K562 (cell line): ENCODE measurements at regions not wholly inside any gene's neighbourhood (a gene's known extent, or its start where the extent isn't known, plus 50 kb on each side); places are given as distances from the start of the nearest gene placed in this dataset.

Experiments used
- ATAC-seq: fragments of 200-7000 bp; cut with Tn5 transposase; 3 replicates; pipeline ENCODE4 v1.9.1; 2020; ENCODE audit warnings: moderate library complexity
- BruUV-seq: library from RNA; stranded (reverse); fragments of 400-500 nt; replicated peaks from 2 replicates; lab custom pipeline; 2021; lab: Mats Ljungman, UMichigan
- CTCF ChIA-PET: fragments of 300-600 bp; formaldehyde crosslinking; extraction: SDS; loops from one replicate; lab custom pipeline; 2021; ENCODE audit warnings: low intra/inter-chr PET ratio; lab: Yijun Ruan, JAX
- POLR2A ChIA-PET: fragments of 300-600, 350-650 bp; sonication (Branson Sonifier 250); formaldehyde crosslinking; extraction: SDS; loops from one replicate; lab custom pipeline; 2021; ENCODE audit warnings: antibody characterized with exemption, inconsistent platforms; lab: Yijun Ruan, JAX
- DNase-seq, 4 experiments: peaks; one replicate each; pipeline versions ENCODE4 v3.0.0 to v3.0.0-alpha.2; 2011 to 2018; ENCODE audit warnings: low spot score in 3 of 4, mixed read lengths in 3 of 4; ENCODE audit errors: extremely low read depth in 1 of 4
- FAIRE-seq: peaks from 2 replicates; lab custom pipeline; 2011; peaks lifted over from hg19 to GRCh38; lab: Jason Lieb, UNC
- H2AFZ ChIP-seq: 2 replicates; pipeline ENCODE4 v1.6.0; 2011; ENCODE audit warnings: low read depth, low read length, control low read depth, inconsistent platforms
- H3K27ac ChIP-seq: fragments of 200-600 bp; 3 replicates; pipeline ENCODE4 v1.8.0; 2011; ENCODE audit warnings: low read depth, mild to moderate bottlenecking, control low read depth, inconsistent platforms, low read length, moderate library complexity, mixed read lengths; ENCODE audit errors: extremely low read depth
- H3K27me3 ChIP-seq, 2 experiments: fragments of 300-600 bp in 1 of 2; 2 replicates in 1 of 2; 3 replicates in 1 of 2; pipeline versions ENCODE4 v1.6.0 to v1.8.0; 2011; ENCODE audit warnings: inconsistent platforms in 2 of 2, low read length in 2 of 2, mild to moderate bottlenecking in 1 of 2, mixed read lengths in 1 of 2, moderate library complexity in 1 of 2; ENCODE audit not compliant: control insufficient read depth in 2 of 2, insufficient read depth in 2 of 2
- H3K36me3 ChIP-seq: fragments of 300-600 bp; 3 replicates; pipeline ENCODE4 v1.8.0; 2011; ENCODE audit warnings: mild to moderate bottlenecking, low read length, inconsistent platforms; ENCODE audit not compliant: control insufficient read depth, insufficient read depth
- H3K4me1 ChIP-seq, 2 experiments: fragments of 200-600 bp in 1 of 2; replicated peaks in 1 of 2; 2 replicates in 1 of 2; 3 replicates in 1 of 2; pipeline versions ENCODE4 v1.5.1 to v1.8.0; 2011; ENCODE audit warnings: inconsistent platforms in 2 of 2, low read length in 2 of 2, mild to moderate bottlenecking in 1 of 2, mixed read lengths in 1 of 2, moderate library complexity in 1 of 2; ENCODE audit not compliant: control insufficient read depth in 2 of 2, insufficient read depth in 2 of 2
- H3K4me2 ChIP-seq: 2 replicates; pipeline ENCODE4 v1.6.1; 2011; ENCODE audit warnings: low read length, control low read depth, inconsistent platforms, mixed read lengths; ENCODE audit not compliant: insufficient read depth
- H3K4me3 ChIP-seq: fragments of 200-600 bp; sonication (generic), shearing (Covaris generic); 2 replicates; pipeline ENCODE4 v1.5.1; 2016; ENCODE audit warnings: control low read depth, inconsistent platforms
- H3K79me2 ChIP-seq: fragments of 200-600 bp; 3 replicates; pipeline ENCODE4 v1.8.0; 2011; ENCODE audit warnings: low read length, inconsistent platforms; ENCODE audit not compliant: control insufficient read depth, insufficient read depth
- H3K9ac ChIP-seq, 2 experiments: 2 replicates each; pipeline versions ENCODE4 v1.6.0 to v1.6.1; 2011; ENCODE audit warnings: low read depth in 2 of 2, low read length in 2 of 2, control low read depth in 1 of 2, inconsistent platforms in 1 of 2, mild to moderate bottlenecking in 1 of 2, mixed read lengths in 1 of 2; ENCODE audit not compliant: insufficient read depth in 1 of 2
- H3K9me1 ChIP-seq: one replicate; pipeline ENCODE4 v1.6.0; 2011; ENCODE audit warnings: inconsistent platforms, mild to moderate bottlenecking, low read length, moderate library complexity; ENCODE audit not compliant: control insufficient read depth, insufficient read depth
- H3K9me3 ChIP-seq: replicated peaks from 2 replicates; pipeline ENCODE4 v1.5.1; 2011; ENCODE audit warnings: low read depth, low read length, inconsistent platforms; ENCODE audit not compliant: control insufficient read depth, insufficient read depth
- H4K20me1 ChIP-seq: replicated peaks from 2 replicates; pipeline ENCODE4 v1.6.1; 2011; ENCODE audit warnings: low read length, inconsistent platforms, mixed read lengths; ENCODE audit not compliant: control insufficient read depth, insufficient read depth
- ARID4B ChIP-seq: sonication (generic); formaldehyde crosslinking; IDR thresholded peaks from 2 replicates; pipeline ENCODE4 v1.8.0; 2022; ENCODE audit warnings: mild to moderate bottlenecking, missing genetic modification reagents
- NR3C1 ChIP-seq: sonication (generic); formaldehyde crosslinking; IDR thresholded peaks from 2 replicates; pipeline ENCODE4 v1.8.1; 2022; ENCODE audit warnings: missing genetic modification reagents
- NR4A1 ChIP-seq, 2 experiments: fragments of 250-450 bp in 1 of 2; fragments of 450-650 bp in 1 of 2; sonication (Bioruptor Pico) in 1 of 2; IDR thresholded peaks; 2 replicates each; pipeline versions ENCODE4 v1.4.0 to v1.6.1; 2016 to 2020; ENCODE audit warnings: mild to moderate bottlenecking in 2 of 2, missing compliant biosample characterization in 1 of 2, missing genetic modification characterization in 1 of 2, moderate library complexity in 1 of 2
- PTTG1 ChIP-seq: fragments of 450-650 bp; IDR thresholded peaks from 2 replicates; pipeline ENCODE4 v1.6.1; 2016; ENCODE audit warnings: low read depth, mild to moderate bottlenecking, missing genetic modification characterization, missing compliant biosample characterization
- in situ Hi-C: fragments of 300-500 bp; cut with MboI; formaldehyde crosslinking; loops from 4 replicates; pipeline ENCODE4 v1.15.0; 2018; ENCODE audit warnings: inconsistent platforms, mixed read lengths
- intact Hi-C: fragments of 100-400 bp; cut with micrococcal nuclease; formaldehyde crosslinking; loops from 2 replicates; pipeline ENCODE4 v1.14.2; 2022

GRCh38 chr1:169009666-169010065 is 96.8 kb upstream of the ATP1B1 start:
- no peaks in the 10 kb centered on the region for H3K9me3 ChIP-seq
- intact Hi-C loops (no loop called here), in situ Hi-C loops (no loop called here)
- H3K4me1 ChIP-seq: no peaks in the 10 kb centered on the region
- TF ChIP-seq NR3C1 (CRISPR knock-in tag): no peak
- TF ChIP-seq ARID4B: no peak
- TF ChIP-seq NR4A1 (CRISPR knock-in tag; IDR thresholded peaks at IDR 0.05): no peak
- no peak for TF ChIP-seq NR4A1 (tag; IDR thresholded peaks at IDR 0.05)
- no peak for TF ChIP-seq PTTG1 (tag)
- FAIRE-seq (no peak), ATAC-seq (no peak), DNase-seq (no peak)
- ChIA-PET CTCF (no interaction called here), POLR2A (no interaction called here)
- no peaks in the 10 kb centered on the region; a peak in 1 of 5 replicates for H3K27me3 ChIP-seq
- H3K36me3 ChIP-seq: no peaks in the 10 kb centered on the region
- no peaks in the 10 kb centered on the region for H3K79me2 ChIP-seq
- no peaks in the 10 kb centered on the region for H4K20me1 ChIP-seq
- BruUV-seq: no TSS peak
- no peak overlapping the region for H2AFZ ChIP-seq
- no peak overlapping the region for H3K9ac ChIP-seq
- H3K9me1 ChIP-seq: no peaks in the 10 kb centered on the region
- no peak overlapping the region for H3K27ac ChIP-seq
- no peak overlapping the region for H3K4me3 ChIP-seq
- H3K4me2 ChIP-seq: no peak overlapping the region
